GM12878 (cell line): ENCODE measurements at regions not wholly inside any gene's neighbourhood (a gene's known extent, or its start where the extent isn't known, plus 50 kb on each side); places are given as distances from the start of the nearest gene placed in this dataset.

Source experiments
- CEBPB ChIP-seq, 2 experiments: fragments of 150-350 bp in 1 of 2; IDR thresholded peaks; 2 replicates each; pipeline ENCODE4 v1.6.1; 2012 to 2014; ENCODE audit warnings: low read depth in 2 of 2, low read length in 2 of 2, borderline replicate concordance in 1 of 2, inconsistent platforms in 1 of 2
- EGR1 ChIP-seq, 2 experiments: IDR thresholded peaks; 1 replicate in 1 of 2; 2 replicates in 1 of 2; pipeline ENCODE4 v1.6.1; 2011 to 2012; ENCODE audit warnings: low read depth in 2 of 2, low read length in 2 of 2, borderline replicate concordance in 1 of 2, mild to moderate bottlenecking in 1 of 2, moderate library complexity in 1 of 2
- EP300 ChIP-seq, 2 experiments: fragments of 150-350 bp in 1 of 2; IDR thresholded peaks; 2 replicates each; pipeline ENCODE4 v1.6.1; 2011 to 2012; ENCODE audit warnings: low read depth in 2 of 2, low read length in 2 of 2, borderline replicate concordance in 1 of 2, improper control_type of control experiment in 1 of 2, inconsistent platforms in 1 of 2; ENCODE audit not compliant: control insufficient read depth in 1 of 2
- FOXM1 ChIP-seq: IDR thresholded peaks from 2 replicates; pipeline ENCODE4 v1.6.1; 2012; ENCODE audit warnings: low read depth, mild to moderate bottlenecking, inconsistent platforms, low read length, moderate library complexity
- POLR2A ChIP-seq: IDR thresholded peaks from 2 replicates; pipeline ENCODE4 v1.6.1; 2011; ENCODE audit warnings: low read depth, mild to moderate bottlenecking, low read length
- TAF1 ChIP-seq: IDR thresholded peaks from 2 replicates; pipeline ENCODE4 v1.6.1; 2011; ENCODE audit warnings: mild to moderate bottlenecking, low read depth, low read length, borderline replicate concordance
- TF ChIP-seq, protein P1 (sequence below): IDR thresholded peaks from 2 replicates; pipeline ENCODE4 v1.6.1; 2012; ENCODE audit warnings: low read depth, low read length, improper control_type of control experiment

DNA sequence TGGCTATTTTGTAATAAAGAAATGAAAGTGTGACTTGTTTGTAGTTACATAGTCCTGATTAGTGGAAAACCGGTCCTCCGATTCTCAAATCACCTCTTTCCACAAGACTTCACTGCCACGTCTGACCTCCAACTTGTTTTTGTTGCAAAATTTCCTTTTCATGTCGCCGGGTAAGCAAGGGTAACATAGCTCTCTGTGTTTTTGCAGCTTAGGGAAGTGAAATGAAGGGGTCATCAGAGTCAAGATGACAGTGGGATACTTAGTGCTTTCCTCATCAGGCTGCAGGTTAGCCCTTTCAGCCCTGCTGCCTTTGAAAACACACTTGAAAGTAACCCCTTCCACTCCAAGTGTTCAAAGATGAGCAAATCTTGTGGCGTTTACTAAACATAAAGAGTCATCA, 217.9 kb downstream of the USP25 start:
- TF ChIP-seq EGR1 (IDR thresholded peaks at IDR 0.05; ENCODE audit: borderline replicate concordance in 1 of 2, low read depth in 2 of 2, low read length in 2 of 2) (no peak), EP300 (IDR thresholded peaks at IDR 0.05; ENCODE audit: borderline replicate concordance in 1 of 2, control insufficient read depth in 1 of 2, low read depth in 2 of 2, low read length in 2 of 2) (no peak), TAF1 (no peak), POLR2A (no peak), CEBPB (IDR thresholded peaks at IDR 0.05; ENCODE audit: borderline replicate concordance in 1 of 2, low read depth in 2 of 2, low read length in 2 of 2) (no peak), FOXM1 (no peak)
- TF ChIP-seq, protein P1, sequence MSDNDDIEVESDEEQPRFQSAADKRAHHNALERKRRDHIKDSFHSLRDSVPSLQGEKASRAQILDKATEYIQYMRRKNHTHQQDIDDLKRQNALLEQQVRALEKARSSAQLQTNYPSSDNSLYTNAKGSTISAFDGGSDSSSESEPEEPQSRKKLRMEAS, result no peak
